Stimulated activated CD4-positive, alpha-beta T cell treated with anti-CD3 and anti-CD28 coated beads, Interleukin-4, amount 100 ng/mL, for 1 hour (primary cell): ENCODE measurements at regions not wholly inside any gene's neighbourhood (a gene's known extent, or its start where the extent isn't known, plus 50 kb on each side); places are given as distances from the start of the nearest gene placed in this dataset.

Experiments
- DNase-seq: peaks from one replicate; pipeline ENCODE4 v3.0.0-alpha.2; 2020

DNA sequence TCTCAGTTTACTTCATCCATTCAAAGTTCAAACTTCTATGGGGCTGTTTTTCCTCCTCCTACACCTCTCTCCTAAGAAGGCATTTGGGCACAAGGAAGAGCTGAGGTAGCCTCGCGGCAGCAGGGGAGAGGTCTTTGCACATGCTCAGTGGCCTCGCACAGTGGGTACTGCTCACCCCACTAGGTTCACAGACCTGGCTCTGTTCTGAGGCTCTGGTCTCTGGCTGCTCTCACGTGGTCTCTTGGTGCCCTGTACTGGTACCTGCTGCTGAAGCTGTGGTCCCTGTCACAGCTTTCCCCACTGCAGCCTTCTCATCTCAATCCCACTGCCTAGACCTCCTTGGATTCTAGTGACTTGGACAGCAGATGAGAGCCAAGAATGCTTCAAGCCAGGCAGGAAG lies 134.7 kb upstream of the CRY1 start:
- no peak for DNase-seq

DNA sequence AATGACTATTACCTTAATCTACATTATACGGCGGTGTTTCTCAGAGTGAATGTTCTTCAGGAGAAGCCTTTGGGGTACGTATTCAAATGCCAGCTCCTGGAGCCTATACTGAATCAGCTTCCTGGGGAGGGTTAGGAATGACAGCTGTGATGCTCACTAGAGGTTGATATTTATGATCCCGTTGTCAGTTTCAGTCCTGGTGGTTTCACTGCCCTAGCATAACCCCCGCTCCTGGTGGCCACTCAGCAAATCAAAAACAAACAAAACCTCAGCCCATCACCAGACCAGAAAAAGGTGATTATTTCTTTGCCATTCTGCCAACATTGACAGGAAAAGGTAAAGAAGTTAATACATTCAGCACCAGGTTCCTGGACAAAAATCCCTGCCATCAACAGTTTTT lies 136.5 kb upstream of the CRY1 start:
- DNase-seq, result no peak

DNA sequence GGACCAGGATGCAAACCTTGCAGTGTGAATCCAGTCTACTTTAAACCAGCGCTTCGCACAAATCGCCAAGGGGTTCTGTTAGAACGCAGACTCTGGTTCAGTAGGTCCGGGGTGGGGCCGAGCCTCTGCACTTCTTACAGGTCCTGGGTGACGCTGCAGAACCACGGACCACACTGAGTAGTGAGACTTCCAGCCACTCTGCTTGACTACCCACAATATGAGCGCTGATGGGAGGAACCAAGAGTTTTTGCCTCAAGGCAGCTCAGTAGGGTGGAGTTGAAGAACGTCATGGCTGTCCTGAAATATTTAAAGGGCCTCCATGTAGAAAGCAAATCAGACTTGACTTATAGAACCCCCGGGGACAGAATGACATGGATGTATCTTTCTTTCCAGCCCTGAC lies 138.0 kb upstream of the CRY1 start:
- DNase-seq, result no peak

DNA sequence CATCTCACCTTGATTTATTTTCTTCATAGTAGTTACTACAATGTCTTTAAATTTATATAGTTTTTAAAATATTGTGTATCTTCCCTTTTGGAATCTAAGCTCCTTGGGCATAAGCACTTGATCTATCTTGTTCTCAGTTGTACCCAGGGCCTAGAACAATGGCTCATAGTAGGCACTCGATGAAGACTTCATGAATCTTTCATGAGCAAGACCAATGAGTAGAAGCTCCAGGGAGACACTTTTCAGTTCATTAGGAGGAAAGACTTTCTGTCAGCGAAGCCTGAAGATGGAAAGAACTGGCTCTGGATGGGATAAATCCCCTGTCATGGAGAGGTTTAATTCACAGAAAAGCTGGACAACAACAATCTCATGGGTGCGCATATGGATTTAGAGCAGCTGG lies 140.2 kb upstream of the CRY1 start:
- DNase-seq, result no peak

DNA sequence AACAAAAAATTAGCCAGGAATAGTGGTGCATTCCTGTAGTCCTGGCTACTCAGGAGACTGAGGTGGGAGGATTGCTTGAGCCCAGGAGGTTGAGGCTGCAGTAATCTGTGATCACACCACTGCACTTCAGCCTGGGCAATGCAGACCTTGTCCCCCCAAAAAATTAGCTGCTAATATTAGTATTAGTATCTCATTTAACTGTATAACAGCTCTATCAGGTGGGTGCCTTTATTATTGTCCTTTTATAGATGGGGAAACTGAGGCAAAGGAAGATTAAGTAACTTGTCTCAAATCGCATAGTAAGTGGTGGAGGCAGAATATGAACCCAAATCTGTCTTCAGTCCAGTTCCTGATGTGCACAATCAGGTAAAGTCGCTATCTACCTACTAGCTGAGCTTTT lies 142.3 kb upstream of the CRY1 start:
- DNase-seq, result no peak

DNA sequence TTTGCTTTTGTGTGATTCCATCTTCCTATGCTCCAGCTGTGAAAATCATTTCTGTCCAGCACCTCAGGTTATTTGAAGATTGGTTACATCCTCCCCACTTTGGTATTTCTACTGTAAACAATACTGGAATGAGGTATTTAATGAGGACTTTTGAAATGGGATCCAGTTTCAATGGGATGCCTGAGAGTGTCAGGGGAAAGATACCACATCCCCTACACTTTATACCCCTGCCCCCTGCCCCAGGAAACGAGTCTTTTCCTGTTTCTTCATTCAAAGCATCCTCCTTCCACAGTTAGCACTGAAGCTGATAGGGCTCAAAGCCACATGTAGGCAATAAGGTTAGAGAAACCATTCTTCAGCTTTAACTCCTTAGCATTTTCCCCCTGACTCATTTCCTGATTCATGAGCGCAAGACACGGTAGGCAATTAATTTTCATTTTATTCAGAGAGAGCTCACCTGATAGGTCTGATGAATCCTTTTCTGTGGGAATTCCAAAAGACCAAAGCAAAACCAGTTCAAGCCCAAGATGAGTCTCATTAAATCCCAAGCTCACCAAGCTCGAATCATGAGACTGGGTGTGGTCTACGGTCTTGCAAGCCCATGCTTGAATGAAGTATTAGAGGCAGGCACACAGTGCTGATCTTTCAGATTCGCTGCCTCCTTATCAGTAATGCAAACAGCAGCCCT lies 143.6 kb upstream of the CRY1 start:
- DNase-seq, result no peak

DNA sequence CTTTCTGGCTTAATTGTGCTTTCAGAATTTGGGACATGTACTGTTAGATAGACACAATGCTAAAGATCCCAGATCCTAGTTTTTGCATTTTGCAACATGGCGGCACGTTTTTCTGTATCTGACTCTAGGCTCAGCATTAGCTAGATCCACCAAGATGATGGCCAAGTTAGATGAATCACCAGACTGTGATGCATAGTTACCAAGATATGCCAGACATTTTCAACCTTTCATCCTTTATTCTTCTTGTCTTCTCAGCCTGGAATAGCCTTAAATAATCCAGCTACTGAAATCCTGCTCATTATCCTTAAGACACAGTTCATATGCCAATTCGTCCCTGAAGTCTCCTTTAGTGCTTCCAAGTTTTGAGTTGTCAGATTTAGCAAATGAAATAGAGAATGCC lies 144.9 kb upstream of the CRY1 start:
- no peak for DNase-seq

DNA sequence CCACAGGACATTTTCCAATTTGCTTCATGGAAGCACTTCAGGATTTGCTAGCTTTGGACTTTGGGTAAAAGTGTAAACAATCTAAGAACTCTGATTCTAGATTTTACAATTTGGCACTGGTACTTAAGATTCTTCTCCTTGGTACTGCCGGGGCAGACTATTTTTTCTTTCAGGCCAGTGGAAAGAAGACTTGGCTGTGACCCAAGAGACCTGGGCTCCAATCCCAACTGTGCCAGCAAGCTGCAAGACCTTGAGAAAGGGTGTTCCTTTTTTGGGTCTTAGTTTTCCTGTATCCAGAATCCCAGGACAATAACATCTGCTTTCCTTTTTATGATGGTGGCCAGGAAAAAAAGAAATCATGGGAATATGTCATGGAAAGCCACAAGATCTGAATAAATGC lies 148.1 kb upstream of the CRY1 start:
- DNase-seq, result no peak

DNA sequence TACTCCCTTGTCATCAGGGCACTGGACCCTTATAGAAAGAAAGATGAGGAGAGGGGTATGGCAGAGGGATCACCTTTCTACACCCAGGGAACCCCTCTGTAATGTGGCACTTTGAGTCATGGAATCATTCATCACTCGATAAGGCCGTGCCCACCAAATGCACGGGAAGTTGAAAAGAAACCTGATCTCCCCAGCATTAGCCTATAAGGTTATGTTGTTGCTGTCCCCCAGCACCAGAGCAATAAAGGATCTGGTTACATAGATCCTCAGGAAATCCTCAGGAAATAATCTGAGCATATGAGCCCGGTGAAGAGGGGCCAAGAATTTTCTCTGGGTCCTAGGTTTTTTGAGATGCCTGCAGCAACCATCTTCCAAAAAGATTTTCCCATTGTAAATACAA lies 148.8 kb upstream of the CRY1 start:
- no peak for DNase-seq

DNA sequence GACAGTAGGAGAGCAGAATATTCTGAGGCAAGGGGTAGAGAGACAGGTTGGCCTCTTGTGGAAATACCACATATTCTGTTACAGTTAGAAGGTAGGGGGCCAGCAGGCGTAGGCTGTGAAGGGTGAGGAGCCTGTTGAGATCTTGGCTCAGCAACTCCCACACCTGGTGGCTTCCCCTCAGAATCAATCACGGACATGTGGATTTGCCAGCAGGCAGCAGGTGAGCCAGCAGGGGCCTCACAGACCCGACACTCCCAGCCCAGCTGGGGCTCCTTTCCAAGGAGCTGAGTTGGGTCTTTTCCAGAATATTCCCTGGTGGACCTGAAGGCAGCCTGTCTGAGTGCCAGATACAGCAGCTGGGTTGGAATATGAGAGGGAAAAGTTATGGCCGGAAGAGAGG lies 150.0 kb upstream of the CRY1 start:
- DNase-seq, result no peak

DNA sequence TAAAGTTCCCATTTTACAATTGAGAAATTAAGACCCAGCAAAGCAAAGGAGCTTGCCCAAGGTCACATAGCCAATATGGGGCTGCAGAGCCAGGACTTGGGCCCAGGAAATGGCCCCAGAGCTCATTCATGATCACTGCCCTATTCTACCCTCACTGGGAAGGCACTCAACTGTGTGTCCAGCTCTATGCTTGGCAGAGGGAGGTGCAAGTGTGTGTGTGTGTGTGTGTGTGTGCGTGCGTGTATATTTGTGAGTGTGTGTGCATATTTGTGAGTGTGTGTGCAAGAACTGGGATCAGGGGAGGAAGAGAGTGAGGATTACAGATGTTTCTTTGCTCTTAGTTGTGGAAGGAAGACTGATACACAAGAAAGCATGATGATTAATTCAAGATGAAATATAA lies 151.2 kb upstream of the CRY1 start:
- no peak for DNase-seq

DNA sequence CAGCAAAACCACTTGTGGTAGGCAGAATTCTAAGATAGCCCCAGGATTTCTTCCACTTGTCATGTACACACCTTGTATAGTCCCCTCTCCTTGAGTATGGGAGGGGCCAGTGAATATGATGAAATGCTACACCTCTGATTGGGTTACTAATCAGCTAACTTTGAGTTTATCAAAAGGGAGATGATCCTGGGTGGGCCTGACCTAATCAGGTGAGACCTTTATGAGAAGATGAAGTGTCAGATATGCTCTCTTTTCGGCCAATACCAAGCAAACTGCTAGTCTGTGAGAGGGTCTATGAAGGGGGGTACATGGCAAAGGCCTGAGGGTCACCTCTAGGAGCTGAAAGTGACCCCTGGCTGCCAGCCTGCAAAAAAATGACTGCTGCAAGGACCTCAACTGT lies 154.3 kb upstream of the CRY1 start:
- no peak for DNase-seq

DNA sequence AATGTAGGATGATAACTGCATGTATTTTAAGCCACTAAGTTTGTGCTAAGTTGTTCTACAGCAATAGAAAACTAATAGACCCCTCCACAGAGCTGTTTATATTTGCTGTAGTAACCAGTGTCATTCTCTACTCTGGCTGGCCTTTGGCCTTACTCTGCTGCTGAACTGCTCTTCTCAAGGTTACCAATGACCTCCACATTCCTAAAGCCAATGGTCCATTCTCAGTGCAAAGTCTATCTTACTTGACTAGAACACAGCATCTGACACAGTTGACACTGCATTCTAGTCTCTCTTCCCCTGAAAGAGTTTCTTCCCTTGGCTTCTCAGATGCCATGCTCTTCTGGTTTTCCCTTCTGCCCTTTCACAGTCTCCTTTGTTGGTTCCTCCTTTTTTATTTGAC lies 154.8 kb upstream of the CRY1 start:
- no peak for DNase-seq

DNA sequence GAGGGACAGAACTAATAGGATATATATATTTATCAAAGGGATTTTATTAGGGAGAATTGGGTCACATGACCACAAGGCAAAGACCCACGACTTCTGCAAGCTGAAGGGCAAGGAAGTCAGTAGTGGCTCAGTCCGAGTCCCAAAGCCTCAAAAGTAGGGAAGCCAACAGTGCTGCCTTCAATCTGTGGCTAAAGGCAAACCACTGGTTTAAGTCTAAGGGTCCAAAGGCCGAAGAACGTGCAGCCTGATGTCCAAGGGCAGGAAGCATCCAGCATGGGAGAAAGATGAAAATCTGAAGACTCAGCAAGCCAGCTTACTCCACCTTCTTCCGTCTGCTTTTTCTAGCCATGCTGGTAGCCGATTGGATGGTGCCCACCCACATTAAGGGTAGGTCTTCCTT lies 157.9 kb upstream of the CRY1 start:
- DNase-seq, result no peak

DNA sequence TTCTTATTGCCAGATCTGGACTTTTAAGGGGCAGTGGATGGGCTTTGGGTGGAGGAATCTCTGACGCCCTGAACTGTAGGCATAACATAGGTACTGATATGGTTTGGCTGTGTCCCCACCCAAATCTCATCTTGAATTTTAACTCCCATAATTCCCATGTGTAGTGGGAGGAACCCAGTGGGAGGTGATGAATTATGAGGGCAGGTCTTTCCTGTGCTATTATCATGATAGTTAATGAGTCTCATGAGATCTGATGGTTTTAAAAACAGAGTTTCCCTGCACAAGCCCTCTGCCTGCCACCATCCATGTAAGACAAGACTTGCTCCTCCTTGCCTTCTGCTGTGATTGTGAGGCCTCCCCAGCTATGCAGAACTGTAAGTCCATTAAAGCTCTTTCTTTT lies 160.0 kb upstream of the CRY1 start:
- no peak for DNase-seq

DNA sequence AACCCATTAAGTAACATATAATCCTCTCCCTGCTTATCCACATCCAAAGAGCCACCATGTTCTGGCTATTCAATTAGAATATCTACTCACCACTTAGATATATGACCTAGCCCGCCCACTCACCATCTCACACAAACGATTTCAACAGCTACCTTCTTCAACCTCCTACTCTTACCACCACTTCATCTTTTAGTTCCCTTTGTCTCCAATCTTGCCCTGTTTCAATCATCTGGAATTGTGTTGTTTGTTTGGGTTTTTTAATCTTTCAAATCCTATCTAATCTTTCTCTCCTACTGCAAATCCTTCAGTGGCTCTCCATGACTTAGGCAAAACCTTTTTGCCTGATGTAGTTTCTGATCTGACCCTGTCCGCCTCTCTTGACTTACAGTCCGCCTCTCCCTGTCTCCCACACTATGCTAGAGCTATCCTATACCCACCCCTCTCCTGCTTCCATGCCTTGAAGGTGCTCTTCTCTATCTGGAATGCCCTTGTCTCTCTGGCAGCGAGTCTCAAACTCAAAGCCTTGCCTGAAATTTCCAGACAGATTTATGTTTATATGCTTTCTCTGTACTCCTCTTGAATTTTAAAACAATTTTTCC lies 161.0 kb upstream of the CRY1 start:
- no peak for DNase-seq

DNA sequence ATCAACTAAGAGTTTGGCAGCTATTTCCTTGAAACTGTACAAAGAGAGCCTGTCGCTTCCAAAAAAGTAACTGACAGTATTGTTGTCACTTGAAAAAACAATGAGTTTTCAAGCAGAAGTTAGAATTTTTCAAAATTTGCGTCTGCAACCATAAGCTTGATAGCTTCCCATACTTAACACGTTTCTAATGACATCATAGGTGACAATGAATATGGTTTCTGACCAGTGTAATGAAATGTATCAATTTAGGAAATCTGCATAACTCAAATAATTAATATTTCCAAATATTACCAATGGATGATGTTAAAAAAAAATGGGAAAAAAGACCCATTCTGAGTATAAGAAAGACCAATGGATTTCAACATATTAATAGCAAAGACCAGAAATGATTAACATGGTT lies 165.4 kb upstream of the CRY1 start:
- DNase-seq, result no peak

DNA sequence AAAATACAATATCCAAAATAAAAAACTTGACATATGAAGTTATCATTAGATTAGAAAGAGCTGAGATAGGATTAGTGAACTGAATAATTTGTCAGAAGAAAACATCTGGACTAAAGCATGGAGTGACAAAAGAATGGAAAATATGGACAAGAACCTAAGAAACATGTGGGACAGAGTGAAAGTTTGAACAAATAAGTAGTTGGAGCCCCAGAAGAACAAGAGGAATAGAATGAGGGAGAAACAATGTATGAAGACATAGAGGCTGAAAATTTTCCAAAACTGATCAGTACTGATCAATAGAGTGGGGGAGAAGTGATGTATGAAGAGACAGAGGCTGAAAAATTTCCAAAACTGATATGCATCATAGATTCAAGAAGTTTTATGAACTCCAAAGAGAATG lies 170.6 kb upstream of the CRY1 start:
- no peak for DNase-seq

DNA sequence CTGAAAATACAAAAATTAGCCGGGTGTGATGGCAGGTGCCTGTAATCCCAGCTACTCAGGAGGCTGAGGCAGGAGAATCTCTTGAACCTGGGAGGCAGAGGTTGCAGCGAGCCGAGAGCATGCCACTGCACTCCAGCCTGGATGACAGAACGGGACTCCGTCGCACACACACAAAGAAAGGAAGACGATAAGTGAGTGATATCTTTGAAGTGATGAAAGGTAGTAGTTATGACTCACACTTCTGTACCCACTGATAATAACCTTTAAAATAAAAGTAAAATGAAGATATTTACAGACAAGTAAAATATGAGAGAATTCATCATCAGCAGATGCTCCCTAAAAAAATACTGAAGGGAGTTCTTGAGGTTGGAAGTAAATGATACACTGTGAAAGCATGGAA lies 171.3 kb upstream of the CRY1 start:
- no peak for DNase-seq

DNA sequence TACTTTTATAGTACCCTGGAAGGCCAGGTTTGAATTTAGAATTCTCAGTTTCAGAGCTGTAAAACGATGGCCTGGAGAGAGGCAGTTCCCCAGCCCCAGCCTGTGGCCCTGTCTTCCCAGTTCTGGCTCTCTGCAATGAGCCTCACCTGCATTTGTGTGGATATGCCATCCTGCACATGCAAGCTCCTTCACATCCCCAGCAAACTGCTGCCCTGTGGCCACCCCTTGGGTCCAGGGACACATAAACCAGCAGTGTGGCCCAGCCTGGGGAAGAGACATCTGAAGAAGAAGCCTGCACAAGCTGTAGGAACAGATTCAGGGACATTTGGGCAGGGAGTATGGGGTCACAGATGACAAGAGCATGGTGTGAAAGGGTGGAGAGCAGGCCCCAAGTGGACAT lies 174.3 kb upstream of the CRY1 start:
- no peak for DNase-seq

DNA sequence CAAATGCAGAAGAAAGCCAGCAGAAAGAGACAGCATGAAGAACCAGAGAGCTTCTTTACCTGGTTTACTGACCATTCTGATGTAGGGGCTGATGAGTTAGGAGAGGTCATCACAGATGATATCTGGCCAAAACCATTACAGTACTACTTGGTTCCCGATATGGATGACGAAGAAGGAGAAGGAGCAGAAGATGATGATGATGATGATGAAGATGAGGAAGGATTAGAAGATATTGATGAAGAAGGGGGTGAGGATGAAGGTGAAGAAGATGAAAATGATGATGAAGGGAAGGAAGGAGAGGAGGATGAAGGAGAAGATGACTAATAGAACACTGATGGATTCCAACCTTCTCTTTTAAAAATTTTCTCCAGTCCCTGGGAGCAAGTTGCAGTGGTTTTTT lies 178.2 kb upstream of the CRY1 start:
- DNase-seq, result no peak

DNA sequence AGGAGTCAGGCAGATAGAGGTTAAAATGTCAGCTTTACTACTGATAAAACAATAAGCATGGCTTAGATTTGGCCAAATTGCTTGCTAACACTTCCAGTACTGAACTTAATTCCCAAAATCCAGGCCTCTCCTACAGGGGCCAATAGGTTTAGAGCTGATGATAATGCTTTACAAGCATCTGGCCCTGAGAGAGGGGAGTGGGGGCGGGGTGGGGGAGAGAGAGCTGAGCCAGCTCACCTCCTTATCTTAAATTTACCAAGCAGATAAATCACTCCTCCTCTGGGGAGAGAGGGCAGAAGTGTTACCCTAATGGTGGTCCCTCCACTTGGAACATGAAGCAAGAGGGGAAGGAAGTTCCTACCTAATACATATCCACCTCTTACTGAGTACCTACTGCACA lies 182.2 kb upstream of the CRY1 start:
- no peak for DNase-seq

DNA sequence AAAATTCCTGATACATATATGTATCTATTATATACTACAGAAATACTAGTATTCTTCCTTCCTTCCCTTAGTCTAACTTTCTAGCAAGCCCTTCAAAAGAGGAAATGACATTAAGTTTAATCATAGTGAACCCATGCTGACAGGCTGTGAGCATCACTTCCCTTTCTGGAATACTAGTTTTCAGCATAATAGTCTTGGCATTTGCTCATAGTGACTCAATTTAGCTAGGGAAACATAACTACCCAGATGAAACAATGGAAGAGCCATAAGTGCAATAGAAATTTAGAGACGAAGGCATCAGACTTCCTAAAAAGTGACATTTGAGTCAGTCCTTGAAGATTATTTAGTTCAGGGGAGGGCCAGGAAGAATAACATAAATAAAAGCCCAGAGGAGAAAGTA lies 184.5 kb upstream of the CRY1 start:
- no peak for DNase-seq

DNA sequence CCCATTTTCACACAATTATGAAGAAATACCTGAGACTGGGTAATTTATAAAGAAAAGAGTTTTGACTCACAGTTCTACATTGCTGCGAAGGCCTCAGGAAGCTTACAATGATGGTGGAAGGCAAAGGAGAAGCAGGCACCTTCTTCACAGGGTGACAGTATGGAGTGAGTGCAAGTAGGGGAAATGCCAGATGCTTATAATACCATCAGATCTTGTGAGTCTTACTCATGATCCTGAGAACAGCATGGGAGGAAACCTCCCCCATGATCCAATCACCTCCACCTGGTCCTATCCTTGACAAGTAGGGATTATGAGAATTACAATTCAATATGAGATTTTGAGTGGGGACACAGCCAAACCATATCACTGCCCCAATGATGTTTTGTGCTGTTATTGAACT lies 189.3 kb upstream of the CRY1 start:
- DNase-seq, result no peak

DNA sequence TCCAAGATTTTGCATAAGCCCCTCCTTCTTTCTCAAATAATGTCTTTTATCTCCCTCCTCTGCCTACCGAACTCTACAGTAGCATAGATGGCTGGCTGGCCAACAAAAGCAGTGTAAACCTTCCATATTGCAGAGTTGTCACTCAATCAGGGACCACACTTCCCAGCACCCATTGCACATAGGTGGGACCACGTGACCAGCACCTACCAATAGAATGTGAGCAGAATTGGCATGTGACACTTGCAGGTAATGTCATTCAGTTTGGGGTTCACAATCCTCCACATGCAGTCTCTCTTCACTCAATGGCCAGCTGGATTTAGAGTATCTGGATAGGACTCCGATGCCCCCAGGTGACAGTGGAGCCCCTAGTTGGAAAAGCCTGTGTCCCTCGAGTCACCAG lies 190.3 kb upstream of the CRY1 start:
- no peak for DNase-seq

DNA sequence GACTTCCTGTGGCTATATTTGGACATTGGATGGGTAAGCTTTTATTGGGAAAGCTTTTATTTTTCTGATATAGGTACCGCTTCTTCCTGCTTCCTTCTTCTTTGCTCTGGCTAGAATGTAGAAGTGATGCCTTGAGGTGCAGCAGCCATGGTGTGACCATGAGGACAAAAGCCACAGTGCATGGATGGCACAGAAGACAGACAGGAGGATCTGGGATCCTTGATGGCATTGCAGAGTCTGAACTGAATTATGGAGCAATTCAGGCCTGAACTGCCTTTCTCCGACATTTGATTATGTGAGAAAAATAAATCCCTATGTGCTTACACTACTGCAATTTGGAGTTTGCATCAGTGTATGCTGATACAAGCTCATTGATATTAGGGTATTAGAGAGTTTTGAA lies 191.3 kb upstream of the CRY1 start:
- no peak for DNase-seq
